HG03354 (cell line): ENCODE measurements at regions not wholly inside any gene's neighbourhood (a gene's known extent, or its start where the extent isn't known, plus 50 kb on each side); places are given as distances from the start of the nearest gene placed in this dataset.

ENCODE experiments used
- ATAC-seq: cut with Tn5 transposase; IDR thresholded peaks from one replicate; pipeline ENCODE4 v1.9.1; 2021; ENCODE audit warnings: mild to moderate bottlenecking; ENCODE audit not compliant: unreplicated experiment, poor library complexity, severe bottlenecking

DNA sequence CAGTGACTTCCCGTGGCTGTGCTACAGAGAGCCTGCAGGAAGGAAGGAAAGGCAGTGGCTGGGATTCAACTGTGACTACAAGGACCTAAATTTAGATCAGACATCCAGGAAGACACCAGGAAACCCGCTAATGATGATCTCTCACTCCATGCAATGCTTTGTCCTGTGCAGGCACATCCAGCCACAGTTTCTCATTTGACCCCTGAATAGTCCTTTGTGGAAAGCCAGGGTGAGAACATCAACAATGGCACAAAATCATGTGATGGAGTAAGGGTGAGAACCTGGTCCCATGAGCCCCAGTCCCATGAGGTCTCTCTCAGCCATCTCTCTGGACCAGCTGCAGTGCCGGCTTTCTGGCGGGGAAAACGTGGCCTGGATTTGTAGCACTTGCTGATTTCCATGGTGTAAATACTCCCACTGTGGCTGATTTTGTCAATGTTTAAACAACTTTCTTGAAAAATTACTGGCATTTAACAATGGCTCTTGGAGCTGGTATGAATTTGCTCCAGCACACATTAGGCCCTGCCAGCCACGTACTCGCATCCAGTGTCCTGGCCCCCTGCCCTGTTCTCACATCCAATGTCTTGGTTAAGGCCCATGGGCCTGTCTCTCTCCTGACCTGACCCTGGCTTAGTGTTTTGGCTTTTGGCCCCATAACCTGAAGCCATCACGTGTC, 159.0 kb upstream of the HAAO start:
- no peak for ATAC-seq

DNA sequence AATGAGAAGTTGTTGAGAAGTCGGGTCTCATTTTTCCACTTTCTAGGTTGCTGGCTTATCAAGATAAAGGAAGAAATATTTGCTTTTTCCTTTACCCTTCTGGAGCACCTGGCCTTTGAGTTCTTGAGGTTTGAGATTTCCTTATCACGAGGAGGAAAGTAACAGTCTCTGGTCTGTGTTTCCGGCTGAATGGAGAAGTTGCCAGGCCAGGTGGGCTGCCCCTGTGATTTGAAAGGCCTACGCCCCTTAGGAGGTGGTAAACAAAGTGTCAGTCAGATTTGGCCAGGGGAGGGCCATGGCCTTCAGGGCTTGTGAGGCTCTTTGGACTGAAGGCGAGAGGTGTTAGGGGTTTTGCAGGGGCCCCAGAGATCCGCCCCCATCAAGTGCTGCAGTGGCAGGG, 156.7 kb upstream of the HAAO start:
- peak; percentile 72 for ATAC-seq

DNA sequence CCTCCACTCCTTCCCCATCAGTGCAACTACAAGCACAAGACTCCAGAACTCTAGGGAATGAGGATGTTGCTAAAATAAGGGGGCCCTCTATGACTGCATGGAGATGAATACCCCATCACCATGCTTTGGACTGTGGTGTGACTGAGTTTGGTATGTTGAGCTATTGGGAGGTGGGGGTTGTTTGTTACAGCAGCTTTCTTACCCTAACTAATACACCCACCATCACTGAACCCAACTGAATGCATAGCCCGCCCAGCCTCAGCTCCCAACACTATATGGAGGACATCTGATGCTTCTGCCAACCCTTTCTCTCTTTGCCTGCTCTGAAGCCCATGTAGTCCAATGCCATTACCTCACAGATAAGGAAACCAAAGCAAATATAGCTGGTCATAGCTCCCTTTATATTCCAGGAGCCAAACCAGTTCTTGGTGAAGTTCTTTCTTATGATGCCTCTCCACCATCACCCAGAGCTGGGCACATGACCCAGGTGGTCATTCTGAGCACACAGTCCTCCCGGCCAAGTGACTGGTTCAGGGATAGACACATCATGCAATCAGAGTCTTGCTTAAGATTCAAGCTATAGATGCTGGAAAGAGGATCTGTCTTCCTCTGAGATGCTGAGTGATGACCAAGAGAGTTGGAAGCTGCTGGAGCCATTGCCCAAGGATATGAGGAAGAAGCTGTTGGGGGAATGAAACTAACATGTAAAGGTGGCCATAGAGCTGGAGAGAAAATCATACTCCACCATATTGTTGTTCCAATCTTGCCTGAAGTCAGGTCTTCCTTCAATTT, 155.6 kb upstream of the HAAO start:
- ATAC-seq = no peak

DNA sequence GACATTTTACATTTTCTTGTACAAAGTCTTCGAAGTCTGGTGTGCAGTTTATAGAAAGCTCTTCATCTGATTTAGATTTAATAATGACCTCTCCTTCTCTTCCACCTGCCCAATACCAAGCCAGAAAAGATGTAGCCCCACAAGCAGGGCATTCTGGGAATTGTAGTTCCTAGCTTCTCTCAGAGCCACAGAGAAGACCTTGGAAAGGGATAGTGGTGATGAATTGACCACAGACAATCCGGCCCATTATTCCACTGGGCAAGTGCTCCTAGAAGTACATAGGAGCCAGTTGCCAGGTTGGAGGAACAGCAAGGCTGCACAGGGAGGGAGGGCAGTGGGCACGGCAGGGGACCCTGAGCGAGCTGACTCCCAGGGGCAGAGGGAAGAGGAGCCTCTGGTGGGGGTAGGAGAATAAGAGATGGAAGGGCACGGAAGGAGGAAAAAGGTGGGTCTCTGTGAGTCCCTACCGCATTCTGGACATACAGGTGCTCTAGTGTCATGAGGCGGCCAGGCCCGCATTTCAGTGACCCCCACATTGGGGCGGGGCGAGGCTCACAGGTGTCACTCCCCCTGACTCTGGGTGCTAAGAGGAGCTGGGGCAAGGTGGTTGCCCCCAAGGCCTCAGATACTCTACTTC, 152.5 kb upstream of the HAAO start:
- ATAC-seq = no peak

DNA sequence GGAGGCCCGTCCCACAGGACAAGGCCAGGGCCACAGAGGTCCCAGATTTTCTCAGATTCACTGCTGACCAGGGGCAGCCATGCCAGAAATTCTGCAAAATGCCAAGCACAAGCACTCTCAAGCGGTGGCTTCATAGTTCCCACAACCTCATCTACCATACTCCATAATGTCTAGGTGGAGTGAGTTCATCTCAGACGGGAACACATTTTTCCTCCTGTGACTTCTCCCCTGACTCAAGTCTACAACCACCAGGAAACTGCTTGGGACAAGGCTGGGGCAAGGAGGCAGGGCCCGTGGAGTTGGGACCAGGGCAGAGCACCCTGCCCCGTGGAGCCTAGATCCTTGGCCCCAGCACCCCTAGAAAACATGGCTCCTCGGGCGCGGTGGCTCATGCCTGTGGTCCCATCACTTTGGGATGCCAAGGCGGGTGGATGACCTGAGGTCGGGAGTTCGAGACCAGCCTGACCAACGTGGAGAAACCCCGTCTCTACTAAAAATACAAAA, 150.7 kb upstream of the HAAO start:
- ATAC-seq = no peak

GRCh38 chr2:42942214-42942989, 150.0 kb upstream of the HAAO start:
- no peak for ATAC-seq

DNA sequence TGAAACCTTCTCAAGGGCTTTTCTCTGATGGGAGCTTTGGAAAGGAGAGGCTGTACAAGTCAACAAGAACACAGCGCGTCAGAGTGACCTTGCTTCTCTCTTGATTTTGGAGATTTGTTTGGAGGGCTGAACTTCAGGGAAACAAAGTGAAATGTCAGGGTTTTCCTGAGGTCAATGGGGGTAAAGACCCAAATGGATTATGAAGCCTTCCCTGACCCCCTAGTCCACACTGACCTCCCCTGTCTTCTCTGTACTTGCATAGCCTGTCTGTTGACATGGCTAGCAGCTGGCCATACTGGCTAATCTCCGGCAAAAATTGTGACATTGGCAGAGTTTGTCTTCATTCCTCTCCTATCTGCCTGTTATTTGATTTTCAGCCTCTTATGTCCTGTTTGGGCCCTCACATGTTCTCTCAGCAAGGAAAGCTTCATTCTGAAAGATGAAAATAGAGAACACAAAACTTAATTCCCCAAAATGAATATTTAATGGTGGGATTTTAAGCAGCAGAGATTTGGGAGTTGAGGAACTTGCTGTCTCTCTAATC, 149.3 kb upstream of the HAAO start:
- no peak for ATAC-seq

- no peak for ATAC-seq
Observed at GRCh38 chr2:42939411-42940206, 147.2 kb upstream of the HAAO start.

DNA sequence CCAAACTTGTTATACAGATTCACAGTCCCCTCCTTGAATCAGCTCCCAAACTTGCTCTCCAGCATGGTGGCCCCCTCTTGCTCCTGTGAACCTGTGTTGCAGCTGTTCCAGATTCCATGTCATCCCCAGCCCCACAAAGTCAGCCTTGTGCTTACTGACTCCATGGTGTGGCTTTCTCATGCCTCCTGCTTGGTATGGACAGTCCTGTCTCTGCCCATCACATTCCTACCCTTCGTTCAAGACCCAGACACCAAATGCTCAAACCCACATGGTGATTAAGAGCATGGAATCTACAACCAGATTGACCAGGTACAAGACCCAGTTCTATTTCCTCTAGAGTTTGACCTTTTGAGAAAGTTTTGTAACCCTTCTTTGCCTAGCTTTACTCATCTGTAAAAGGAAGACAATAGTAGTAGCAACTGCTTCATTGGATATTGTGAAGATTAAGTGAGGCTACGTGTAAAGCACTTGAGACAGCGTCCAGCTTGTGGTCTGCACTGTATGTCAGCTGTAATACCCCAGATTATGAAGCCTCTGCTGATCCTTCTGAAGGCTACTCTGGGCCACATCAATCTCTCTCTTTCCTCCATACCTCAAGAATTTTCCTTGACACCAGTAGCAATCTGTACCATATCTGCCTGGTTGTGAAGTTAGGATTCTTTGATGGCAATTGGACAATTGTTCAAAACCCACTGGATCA, 146.4 kb upstream of the HAAO start:
- ATAC-seq = no peak

DNA sequence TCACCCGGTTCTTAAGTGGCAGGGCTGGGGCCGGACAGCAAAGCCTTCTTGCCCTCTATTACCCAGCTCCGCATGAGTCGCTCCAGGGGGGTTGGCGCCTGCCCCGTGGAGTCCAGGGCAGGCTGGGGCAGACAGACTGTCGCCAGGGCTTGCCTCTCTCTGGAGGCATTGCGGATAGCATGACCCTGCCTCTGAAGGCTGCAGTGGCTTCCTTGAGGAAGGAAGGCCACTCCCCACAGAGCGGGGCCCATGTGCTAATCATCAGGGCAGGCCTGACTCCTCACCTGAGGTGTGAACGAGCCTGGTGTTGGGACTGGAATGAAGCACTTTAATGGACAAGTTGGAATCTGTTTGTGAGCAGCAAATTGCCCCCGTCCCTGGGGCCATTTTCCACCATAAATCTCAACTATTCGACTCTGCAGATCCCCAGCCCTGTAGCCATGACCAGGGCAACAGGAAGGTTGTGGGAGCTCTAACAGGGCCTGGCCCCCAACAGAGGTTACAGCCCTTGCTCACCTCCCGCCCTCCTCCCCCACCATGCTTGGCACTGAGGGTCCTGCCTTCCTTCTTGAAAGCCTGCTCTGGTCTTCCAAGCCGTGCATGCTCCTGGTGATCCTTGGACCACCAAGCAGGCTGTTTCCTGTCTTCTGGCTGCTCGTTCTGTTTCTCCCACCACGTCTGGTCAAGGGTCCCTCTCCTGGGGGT, 144.9 kb upstream of the HAAO start:
- ATAC-seq = no peak

DNA sequence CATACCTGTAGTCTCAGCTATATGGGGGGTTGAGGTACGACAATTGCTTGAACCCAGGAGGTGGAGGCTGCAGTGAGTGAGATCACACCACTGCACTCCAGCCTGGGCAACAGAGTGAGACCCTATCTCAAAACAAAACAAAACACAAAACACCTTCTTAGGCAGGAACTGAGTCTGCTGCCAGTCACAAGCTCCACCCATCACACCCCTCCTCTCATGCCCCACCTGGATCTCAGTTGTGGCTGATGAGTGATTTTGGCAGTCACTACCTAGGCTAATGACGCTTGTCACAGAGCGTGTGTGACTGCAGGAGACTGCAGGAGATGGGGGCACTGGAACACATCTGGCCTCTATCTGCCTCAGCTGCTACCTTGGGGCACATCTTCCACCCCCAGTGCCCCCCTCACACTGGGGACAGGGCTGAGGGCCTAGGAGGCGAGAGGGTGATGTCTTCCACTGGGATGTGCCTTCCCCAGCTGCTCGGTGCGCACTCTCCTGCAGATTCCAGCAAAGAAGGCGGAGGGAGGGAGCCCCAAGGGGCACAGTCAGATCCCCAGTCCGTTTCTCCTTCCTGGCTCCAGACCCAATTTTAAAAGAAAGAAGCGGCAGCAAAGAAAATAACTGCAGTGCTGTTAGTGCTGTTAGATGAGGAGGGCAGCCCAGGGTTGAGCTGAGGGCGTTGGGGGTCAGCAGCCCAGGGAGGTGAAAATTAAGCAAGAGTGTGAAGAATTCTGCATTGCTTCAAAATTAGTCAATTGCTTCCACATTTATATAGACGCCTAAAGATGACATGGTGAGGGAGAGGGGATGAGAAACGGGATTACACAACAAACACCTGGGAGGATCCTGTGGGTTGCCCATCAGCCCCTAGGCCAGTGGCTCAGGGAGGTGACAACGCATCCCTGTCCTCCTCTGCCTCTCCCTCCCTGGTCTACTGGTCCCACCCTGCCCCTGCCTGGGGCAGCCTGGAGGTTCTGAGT, 143.6 kb upstream of the HAAO start:
- ATAC-seq = no peak

DNA sequence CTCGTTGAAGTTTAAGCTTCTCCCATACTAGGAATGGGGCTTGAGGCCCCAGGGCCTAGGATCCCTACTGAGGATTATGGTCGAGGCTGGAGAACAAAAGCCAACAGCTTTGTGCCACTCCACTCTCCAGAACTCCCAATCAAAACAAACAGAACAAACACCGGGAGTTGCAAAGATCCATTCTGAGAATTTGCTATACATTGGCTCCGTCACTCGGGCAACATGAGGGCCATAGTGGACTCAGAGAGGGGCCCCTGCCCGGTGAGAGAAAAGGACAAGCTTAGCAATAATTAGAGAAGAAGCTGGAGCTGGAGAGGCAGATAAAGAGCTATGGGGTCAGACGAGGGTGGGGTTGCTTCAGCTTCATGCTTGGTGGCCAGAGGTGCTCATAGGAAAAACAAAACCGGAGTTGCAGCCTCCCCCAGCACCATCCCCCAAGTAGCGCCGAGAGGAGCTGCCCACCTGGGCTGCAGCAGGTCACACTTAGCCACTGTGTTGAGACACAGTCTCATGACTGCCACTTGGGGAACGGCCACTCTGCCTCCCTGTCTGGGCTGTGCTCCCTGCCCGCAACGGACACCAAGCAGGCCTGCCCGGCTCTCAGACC, 142.3 kb upstream of the HAAO start:
- no peak for ATAC-seq

DNA sequence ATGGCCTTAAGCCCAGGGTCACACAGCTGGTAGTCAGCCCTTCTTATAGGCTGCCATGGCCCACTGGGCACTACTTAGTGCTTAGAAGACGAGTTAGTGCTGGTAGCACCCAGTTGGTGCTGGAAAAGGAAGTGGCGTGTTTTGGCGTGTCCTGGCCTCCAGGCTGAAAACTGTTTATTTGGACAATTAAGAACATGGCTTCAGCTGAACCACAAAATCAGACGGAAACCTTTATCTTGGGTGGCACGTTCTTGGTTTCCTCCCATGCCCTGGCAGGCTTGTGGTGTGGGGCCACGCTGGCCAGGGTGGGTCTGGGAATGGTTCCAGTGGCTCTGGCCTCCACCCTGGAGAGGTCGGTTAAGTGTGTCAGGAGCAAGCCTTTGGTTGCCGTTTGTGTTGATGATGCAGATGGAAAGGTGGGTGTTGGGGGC, 141.5 kb upstream of the HAAO start:
- no peak for ATAC-seq

- no peak for ATAC-seq
Observed at GRCh38 chr2:42932271-42933151, 140.1 kb upstream of the HAAO start.

- ATAC-seq = no peak
Observed at GRCh38 chr2:42931818-42932195, 139.4 kb upstream of the HAAO start.
